H1 (cell line): ENCODE measurements at regions not wholly inside any gene's neighbourhood (a gene's known extent, or its start where the extent isn't known, plus 50 kb on each side); places are given as distances from the start of the nearest gene placed in this dataset.

Source experiments
- CBX8 ChIP-seq: fragments of 300-800, 300-1000 bp; sonication (generic); IDR thresholded peaks from 2 replicates; pipeline ENCODE4 v1.7.1; 2016; ENCODE audit warnings: low read depth, low read length, borderline replicate concordance
- CTCF ChIP-seq, 3 experiments: IDR thresholded peaks; 1 replicate in 2 of 3; 2 replicates in 1 of 3; pipeline versions ENCODE4 v1.5.1 to v1.6.1; 2011; ENCODE audit warnings: low read length in 3 of 3, mild to moderate bottlenecking in 3 of 3, inconsistent platforms in 2 of 3, low read depth in 1 of 3, moderate library complexity in 1 of 3; ENCODE audit not compliant: insufficient read depth in 1 of 3; ENCODE audit errors: control extremely low read depth in 1 of 3

- TF ChIP-seq CTCF (IDR thresholded peaks at IDR 0.05; ENCODE audit: control extremely low read depth in 1 of 3, insufficient read depth in 1 of 3, low read depth in 1 of 3, low read length in 3 of 3) (no peak), CBX8 (no peak)
- TF ChIP-seq, all 59 proteins: peak for 0
Measured at GRCh38 chr3:59424268-59425010, 374.6 kb upstream of the CFAP20DC start (continued).
